M059J (cell line): ENCODE measurements at regions not wholly inside any gene's neighbourhood (a gene's known extent, or its start where the extent isn't known, plus 50 kb on each side); places are given as distances from the start of the nearest gene placed in this dataset.

Experiments
- DNase-seq: peaks from one replicate; pipeline ENCODE4 v3.0.0-alpha.2; 2012; ENCODE audit warnings: low read depth

GRCh38 chr5:4384649-4385048 is 755.5 kb upstream of the ADAMTS16 start:
- DNase-seq = peak; percentile 22

GRCh38 chr5:4386152-4386551 is 754.0 kb upstream of the ADAMTS16 start:
- no peak for DNase-seq

GRCh38 chr5:4387290-4387689 is 752.8 kb upstream of the ADAMTS16 start:
- peak; percentile 64 for DNase-seq

GRCh38 chr5:4395752-4396151 is 744.4 kb upstream of the ADAMTS16 start:
- no peak for DNase-seq

GRCh38 chr5:4405614-4406219 is 734.4 kb upstream of the ADAMTS16 start:
- DNase-seq = no peak

GRCh38 chr5:4410151-4410550 is 730.0 kb upstream of the ADAMTS16 start:
- DNase-seq = no peak

GRCh38 chr5:4411664-4412063 is 728.5 kb upstream of the ADAMTS16 start:
- no peak for DNase-seq

GRCh38 chr5:4413996-4414395 is 726.1 kb upstream of the ADAMTS16 start:
- no peak for DNase-seq

- no peak for DNase-seq
Observed at GRCh38 chr5:4418084-4418483, 722.0 kb upstream of the ADAMTS16 start.

- no peak for DNase-seq
Observed at GRCh38 chr5:4419281-4419680, 720.8 kb upstream of the ADAMTS16 start.

- no peak for DNase-seq
Observed at GRCh38 chr5:4420177-4420576, 720.0 kb upstream of the ADAMTS16 start.

- no peak for DNase-seq
Observed at GRCh38 chr5:4420681-4421080, 719.4 kb upstream of the ADAMTS16 start.

GRCh38 chr5:4422247-4422646 is 717.9 kb upstream of the ADAMTS16 start:
- no peak for DNase-seq

GRCh38 chr5:4424895-4425294 is 715.2 kb upstream of the ADAMTS16 start:
- DNase-seq = no peak

GRCh38 chr5:4440536-4440935 is 699.6 kb upstream of the ADAMTS16 start:
- no peak for DNase-seq

GRCh38 chr5:4442221-4442620 is 697.9 kb upstream of the ADAMTS16 start:
- no peak for DNase-seq

GRCh38 chr5:4447657-4448056 is 692.5 kb upstream of the ADAMTS16 start:
- DNase-seq = no peak

- no peak for DNase-seq
Observed at GRCh38 chr5:4453655-4454054, 686.5 kb upstream of the ADAMTS16 start.

GRCh38 chr5:4479426-4479825 is 660.7 kb upstream of the ADAMTS16 start:
- DNase-seq = no peak

- DNase-seq = no peak
Observed at GRCh38 chr5:4480528-4481349, 659.4 kb upstream of the ADAMTS16 start.

GRCh38 chr5:4487581-4487980 is 652.5 kb upstream of the ADAMTS16 start:
- DNase-seq = no peak

GRCh38 chr5:4511996-4512656 is 628.0 kb upstream of the ADAMTS16 start:
- peak; percentile 57 for DNase-seq

- no peak for DNase-seq
Observed at GRCh38 chr5:4513381-4513780, 626.7 kb upstream of the ADAMTS16 start.
